HL-60 (cell line): ENCODE measurements at regions not wholly inside any gene's neighbourhood (a gene's known extent, or its start where the extent isn't known, plus 50 kb on each side); places are given as distances from the start of the nearest gene placed in this dataset.

Experiments
- DNase-seq, 2 experiments: peaks; one replicate each; pipeline ENCODE4 v3.0.0-alpha.2; 2010 to 2020; ENCODE audit warnings: low read depth in 1 of 2, low spot score in 1 of 2
- H3K27ac ChIP-seq: fragments of 250-450 bp; sonication (Bioruptor Pico); replicated peaks from 2 replicates; pipeline ENCODE4 v1.5.1; 2020; ENCODE audit warnings: mild to moderate bottlenecking, moderate library complexity
- H3K27me3 ChIP-seq: fragments of 250-450 bp; sonication (Bioruptor Pico); 2 replicates; pipeline ENCODE4 v1.5.1; 2021; ENCODE audit warnings: mild to moderate bottlenecking, moderate library complexity; ENCODE audit not compliant: insufficient read depth, poor library complexity, severe bottlenecking
- H3K4me3 ChIP-seq: replicated peaks from 2 replicates; pipeline ENCODE4 v1.5.1; 2011; ENCODE audit warnings: mild to moderate bottlenecking, control low read depth, low read length; ENCODE audit not compliant: insufficient read depth
- GABPA ChIP-seq: IDR thresholded peaks from 2 replicates; pipeline ENCODE4 v1.6.1; 2012; ENCODE audit warnings: low read depth
- POLR2AphosphoS5 ChIP-seq: IDR thresholded peaks from 2 replicates; pipeline ENCODE4 v1.6.1; 2012; ENCODE audit warnings: low read depth
- SPI1 ChIP-seq: IDR thresholded peaks from 2 replicates; pipeline ENCODE4 v1.6.1; 2012; ENCODE audit warnings: low read depth, mild to moderate bottlenecking, borderline replicate concordance
- TF ChIP-seq, protein P1 (sequence below): IDR thresholded peaks from 2 replicates; pipeline ENCODE4 v1.6.1; 2012; ENCODE audit warnings: low read depth; ENCODE audit not compliant: insufficient replicate concordance
- TF ChIP-seq, protein P2 (sequence below): IDR thresholded peaks from one replicate; pipeline ENCODE4 v1.5.1; 2011; ENCODE audit warnings: low read length, control low read depth, inconsistent platforms; ENCODE audit not compliant: insufficient read depth

DNA sequence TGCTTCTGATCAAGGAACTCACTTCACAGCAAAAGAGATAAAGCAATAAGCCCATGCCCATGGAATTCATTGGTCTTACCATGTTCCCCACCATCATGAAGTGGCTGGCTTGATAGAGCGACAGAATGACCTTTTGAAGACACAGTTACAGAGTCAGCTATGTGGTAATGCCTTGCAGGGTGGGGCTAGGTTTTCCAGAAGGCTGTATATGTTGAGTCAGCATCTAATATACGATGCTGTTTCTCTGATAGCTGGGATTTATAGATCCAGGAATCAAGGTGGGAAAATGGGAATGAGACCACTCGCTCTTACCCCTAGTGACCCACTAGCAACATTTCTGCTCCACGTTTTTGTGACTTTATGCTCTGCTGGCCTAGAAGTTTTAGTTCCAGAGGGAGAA lies 220.7 kb upstream of the RSPO3 start:
- H3K27me3 ChIP-seq, result no peaks in the 10 kb centered on the region
- DNase-seq, result no peak
- TF ChIP-seq SPI1 (no peak), POLR2AphosphoS5 (no peak), GABPA (no peak)
- TF ChIP-seq, protein P1, sequence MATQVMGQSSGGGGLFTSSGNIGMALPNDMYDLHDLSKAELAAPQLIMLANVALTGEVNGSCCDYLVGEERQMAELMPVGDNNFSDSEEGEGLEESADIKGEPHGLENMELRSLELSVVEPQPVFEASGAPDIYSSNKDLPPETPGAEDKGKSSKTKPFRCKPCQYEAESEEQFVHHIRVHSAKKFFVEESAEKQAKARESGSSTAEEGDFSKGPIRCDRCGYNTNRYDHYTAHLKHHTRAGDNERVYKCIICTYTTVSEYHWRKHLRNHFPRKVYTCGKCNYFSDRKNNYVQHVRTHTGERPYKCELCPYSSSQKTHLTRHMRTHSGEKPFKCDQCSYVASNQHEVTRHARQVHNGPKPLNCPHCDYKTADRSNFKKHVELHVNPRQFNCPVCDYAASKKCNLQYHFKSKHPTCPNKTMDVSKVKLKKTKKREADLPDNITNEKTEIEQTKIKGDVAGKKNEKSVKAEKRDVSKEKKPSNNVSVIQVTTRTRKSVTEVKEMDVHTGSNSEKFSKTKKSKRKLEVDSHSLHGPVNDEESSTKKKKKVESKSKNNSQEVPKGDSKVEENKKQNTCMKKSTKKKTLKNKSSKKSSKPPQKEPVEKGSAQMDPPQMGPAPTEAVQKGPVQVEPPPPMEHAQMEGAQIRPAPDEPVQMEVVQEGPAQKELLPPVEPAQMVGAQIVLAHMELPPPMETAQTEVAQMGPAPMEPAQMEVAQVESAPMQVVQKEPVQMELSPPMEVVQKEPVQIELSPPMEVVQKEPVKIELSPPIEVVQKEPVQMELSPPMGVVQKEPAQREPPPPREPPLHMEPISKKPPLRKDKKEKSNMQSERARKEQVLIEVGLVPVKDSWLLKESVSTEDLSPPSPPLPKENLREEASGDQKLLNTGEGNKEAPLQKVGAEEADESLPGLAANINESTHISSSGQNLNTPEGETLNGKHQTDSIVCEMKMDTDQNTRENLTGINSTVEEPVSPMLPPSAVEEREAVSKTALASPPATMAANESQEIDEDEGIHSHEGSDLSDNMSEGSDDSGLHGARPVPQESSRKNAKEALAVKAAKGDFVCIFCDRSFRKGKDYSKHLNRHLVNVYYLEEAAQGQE, result no peak
- TF ChIP-seq, protein P2, sequence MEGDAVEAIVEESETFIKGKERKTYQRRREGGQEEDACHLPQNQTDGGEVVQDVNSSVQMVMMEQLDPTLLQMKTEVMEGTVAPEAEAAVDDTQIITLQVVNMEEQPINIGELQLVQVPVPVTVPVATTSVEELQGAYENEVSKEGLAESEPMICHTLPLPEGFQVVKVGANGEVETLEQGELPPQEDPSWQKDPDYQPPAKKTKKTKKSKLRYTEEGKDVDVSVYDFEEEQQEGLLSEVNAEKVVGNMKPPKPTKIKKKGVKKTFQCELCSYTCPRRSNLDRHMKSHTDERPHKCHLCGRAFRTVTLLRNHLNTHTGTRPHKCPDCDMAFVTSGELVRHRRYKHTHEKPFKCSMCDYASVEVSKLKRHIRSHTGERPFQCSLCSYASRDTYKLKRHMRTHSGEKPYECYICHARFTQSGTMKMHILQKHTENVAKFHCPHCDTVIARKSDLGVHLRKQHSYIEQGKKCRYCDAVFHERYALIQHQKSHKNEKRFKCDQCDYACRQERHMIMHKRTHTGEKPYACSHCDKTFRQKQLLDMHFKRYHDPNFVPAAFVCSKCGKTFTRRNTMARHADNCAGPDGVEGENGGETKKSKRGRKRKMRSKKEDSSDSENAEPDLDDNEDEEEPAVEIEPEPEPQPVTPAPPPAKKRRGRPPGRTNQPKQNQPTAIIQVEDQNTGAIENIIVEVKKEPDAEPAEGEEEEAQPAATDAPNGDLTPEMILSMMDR, result no peak
- no peak overlapping the region for H3K4me3 ChIP-seq
- no peak overlapping the region for H3K27ac ChIP-seq

DNA sequence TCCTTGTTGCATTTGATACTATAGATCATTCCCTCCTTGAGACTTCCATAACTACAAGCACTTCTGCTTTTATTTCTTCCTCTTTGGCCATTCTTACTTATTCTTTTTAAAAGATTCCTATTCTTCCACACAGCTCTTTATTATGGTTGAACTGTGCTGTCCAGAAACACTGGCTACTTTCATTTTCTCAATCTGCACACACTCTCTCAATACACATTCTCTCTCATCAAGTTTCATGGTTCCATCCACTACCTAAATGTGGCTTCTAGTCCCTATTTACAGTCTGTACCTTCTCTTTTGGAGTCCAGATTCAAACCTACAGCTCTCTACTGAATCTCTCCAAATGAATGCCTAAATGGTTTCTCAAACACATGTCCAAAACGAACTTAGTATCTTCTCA lies 214.3 kb upstream of the RSPO3 start:
- H3K4me3 ChIP-seq, result no peak overlapping the region
- TF ChIP-seq, protein P2, result no peak
- TF ChIP-seq POLR2AphosphoS5 (no peak), GABPA (no peak), SPI1 (peak; percentile 66)
- TF ChIP-seq, protein P1, result no peak
- H3K27me3 ChIP-seq, result no peaks in the 10 kb centered on the region
- no peak overlapping the region for H3K27ac ChIP-seq
- DNase-seq, result no peak

DNA sequence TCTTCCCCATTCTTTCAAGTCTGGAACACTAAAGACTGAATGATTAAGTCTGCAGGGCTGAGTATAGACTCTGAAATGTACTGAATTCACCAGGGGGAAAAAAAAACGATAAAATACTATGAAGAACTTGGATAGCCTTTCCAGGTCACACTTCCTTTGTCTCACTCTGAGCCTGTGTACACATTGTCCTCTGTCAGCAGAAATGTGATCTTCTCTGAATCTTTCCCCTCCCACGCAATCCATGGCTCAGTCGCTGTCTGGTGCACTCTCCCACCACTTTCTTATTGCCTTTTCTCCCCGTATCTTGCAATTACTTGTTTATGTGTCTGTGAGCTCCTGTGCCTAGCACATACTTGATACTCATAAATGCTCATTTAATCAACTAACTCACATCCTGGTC lies 212.6 kb upstream of the RSPO3 start:
- TF ChIP-seq POLR2AphosphoS5 (no peak), SPI1 (no peak)
- DNase-seq, result no peak
- H3K27ac ChIP-seq, result no peak overlapping the region
- no peaks in the 10 kb centered on the region for H3K27me3 ChIP-seq
- H3K4me3 ChIP-seq, result no peak overlapping the region

DNA sequence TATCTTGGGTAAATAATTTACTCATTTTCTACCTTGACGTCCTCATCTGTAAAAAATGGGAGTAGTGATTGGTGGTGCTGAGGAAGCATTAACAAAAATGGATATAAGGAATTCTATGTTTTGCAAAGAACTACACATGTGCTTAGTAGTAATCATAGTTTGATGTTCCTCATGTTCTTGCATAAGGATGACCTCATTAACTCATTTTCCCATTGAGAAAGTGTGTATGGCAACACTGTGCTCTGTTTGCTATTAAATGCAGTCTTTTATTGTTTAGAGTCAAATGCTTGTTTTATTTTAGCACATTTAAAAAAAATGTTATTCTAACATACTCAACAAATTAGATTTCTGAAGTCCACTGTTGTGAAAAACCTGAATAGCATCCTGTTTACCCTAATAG lies 211.2 kb upstream of the RSPO3 start:
- no peak overlapping the region for H3K4me3 ChIP-seq
- H3K27me3 ChIP-seq, result no peaks in the 10 kb centered on the region
- TF ChIP-seq, protein P2, result no peak
- TF ChIP-seq POLR2AphosphoS5 (no peak), GABPA (no peak), SPI1 (no peak)
- TF ChIP-seq, protein P1, result no peak
- no peak for DNase-seq
- no peak overlapping the region for H3K27ac ChIP-seq
